GM12878 (cell line): ENCODE measurements at regions not wholly inside any gene's neighbourhood (a gene's known extent, or its start where the extent isn't known, plus 50 kb on each side); places are given as distances from the start of the nearest gene placed in this dataset.

ENCODE experiments used
- ATAC-seq: fragments of 200-7000 bp; cut with Tn5 transposase; 3 replicates; pipeline ENCODE4 v1.9.1; 2020; ENCODE audit warnings: mild to moderate bottlenecking, moderate library complexity
- BruUV-seq: library from RNA; stranded (reverse); fragments of 400-500 nt; replicated peaks from 2 replicates; lab custom pipeline; 2021; lab: Mats Ljungman, UMichigan
- CTCF ChIA-PET: fragments of 300-600 bp; sonication (Branson Sonifier 250); formaldehyde crosslinking; extraction: SDS; loops from one replicate; lab custom pipeline; 2021; ENCODE audit warnings: inconsistent platforms; lab: Yijun Ruan, JAX
- POLR2A ChIA-PET: fragments of 350-600 bp; formaldehyde crosslinking; extraction: SDS; loops from one replicate; lab custom pipeline; 2021; ENCODE audit warnings: inconsistent platforms; lab: Charles Lee
- RAD21 ChIA-PET: fragments of 300-600 bp; sonication (Branson Sonifier 250); formaldehyde crosslinking; loops from one replicate; lab custom pipeline; 2023; ENCODE audit warnings: antibody characterized with exemption; ENCODE audit not compliant: unreplicated experiment; lab: Charles Lee
- SMC1A ChIA-PET: fragments of 300-600 bp; sonication (Branson Sonifier 250); formaldehyde crosslinking; loops from one replicate; lab custom pipeline; 2023; ENCODE audit not compliant: unreplicated experiment, uncharacterized antibody; lab: Charles Lee
- DNase-seq: peaks from one replicate; pipeline ENCODE4 v3.0.0-alpha.2; 2011; ENCODE audit warnings: low read depth, low spot score
- FAIRE-seq: peaks from 3 replicates; lab custom pipeline; 2011; peaks lifted over from hg19 to GRCh38; lab: Jason Lieb, UNC
- H2AFZ ChIP-seq: 2 replicates; pipeline ENCODE4 v1.6.0; 2011; ENCODE audit warnings: low read depth, low read length, control low read depth; ENCODE audit not compliant: control insufficient read depth
- H3K27ac ChIP-seq: 2 replicates; pipeline ENCODE4 v1.5.1; 2011; ENCODE audit warnings: control low read depth; ENCODE audit not compliant: control insufficient read depth, insufficient read depth
- H3K27me3 ChIP-seq, 2 experiments: replicated peaks in 1 of 2; 2 replicates each; pipeline versions ENCODE4 v1.6.0 to v1.6.1; 2011; ENCODE audit warnings: low read length in 1 of 2; ENCODE audit not compliant: control insufficient read depth in 2 of 2, insufficient read depth in 2 of 2
- H3K36me3 ChIP-seq, 2 experiments: 2 replicates each; pipeline ENCODE4 v1.5.1; 2011; ENCODE audit warnings: low read length in 1 of 2; ENCODE audit not compliant: control insufficient read depth in 2 of 2, insufficient read depth in 2 of 2
- H3K4me1 ChIP-seq: 2 replicates; pipeline ENCODE4 v1.6.1; 2011; ENCODE audit warnings: mild to moderate bottlenecking, low read length, moderate library complexity, mixed read lengths; ENCODE audit not compliant: control insufficient read depth, insufficient read depth
- H3K4me2 ChIP-seq: 2 replicates; pipeline ENCODE4 v1.6.0; 2011; ENCODE audit warnings: control low read depth; ENCODE audit not compliant: control insufficient read depth, insufficient read depth
- H3K4me3 ChIP-seq: fragments of 200-600 bp; sonication (generic); 2 replicates; pipeline ENCODE4 v1.5.1; 2016
- H3K79me2 ChIP-seq: 2 replicates; pipeline ENCODE4 v1.6.0; 2011; ENCODE audit warnings: low read length; ENCODE audit not compliant: control insufficient read depth, insufficient read depth
- H3K9ac ChIP-seq: 2 replicates; pipeline ENCODE4 v1.8.0; 2011; ENCODE audit warnings: low read length, control low read depth, mixed read lengths; ENCODE audit not compliant: control insufficient read depth, insufficient read depth
- H3K9me3 ChIP-seq: replicated peaks from 3 replicates; pipeline ENCODE4 v1.5.1; 2011; ENCODE audit warnings: mild to moderate bottlenecking, low read length; ENCODE audit not compliant: control insufficient read depth, insufficient read depth
- H4K20me1 ChIP-seq: 2 replicates; pipeline ENCODE4 v1.6.0; 2011; ENCODE audit not compliant: control insufficient read depth, insufficient read depth
- E4F1 ChIP-seq: fragments of 450-650 bp; IDR thresholded peaks from 2 replicates; pipeline ENCODE4 v1.6.1; 2018; ENCODE audit warnings: borderline replicate concordance, mild to moderate bottlenecking; ENCODE audit not compliant: partially characterized antibody
- EED ChIP-seq: sonication (generic); IDR thresholded peaks from 2 replicates; pipeline ENCODE4 v1.6.1; 2016; ENCODE audit warnings: antibody characterized with exemption, low read depth
- HCFC1 ChIP-seq: fragments of 150-350 bp; IDR thresholded peaks from 2 replicates; pipeline ENCODE4 v1.6.1; 2014; ENCODE audit warnings: low read length
- KDM1A ChIP-seq: fragments of 200-600 bp; sonication (generic); IDR thresholded peaks from 2 replicates; pipeline ENCODE4 v1.6.1; 2016; ENCODE audit warnings: borderline replicate concordance
- PAX8 ChIP-seq: fragments of 450-650 bp; IDR thresholded peaks from 2 replicates; pipeline ENCODE4 v1.6.1; 2017; ENCODE audit warnings: mild to moderate bottlenecking, moderate library complexity
- SP1 ChIP-seq: IDR thresholded peaks from one replicate; pipeline ENCODE4 v1.6.1; 2011; ENCODE audit warnings: low read depth, low read length
- ZBED1 ChIP-seq: IDR thresholded peaks from 2 replicates; pipeline ENCODE4 v1.6.1; 2016; ENCODE audit warnings: borderline replicate concordance
- ZNF384 ChIP-seq: IDR thresholded peaks from 2 replicates; pipeline ENCODE4 v1.6.1; 2012; ENCODE audit warnings: low read depth, mild to moderate bottlenecking, low read length, improper control_type of control experiment, borderline replicate concordance
- WGBS: methylation state at CpG from one replicate; pipeline ENCODE4 v1.1.6; 2016; ENCODE audit warnings: low lambda C conversion rate; ENCODE audit not compliant: insufficient replicate concordance, insufficient coverage; ENCODE audit errors: missing lambda C conversion rate; 5-methylcytosine and 5-hydroxymethylcytosine counted together
- in situ Hi-C: fragments of 300-500 bp; cut with MboI; formaldehyde crosslinking; loops from 9 replicates; pipeline ENCODE4 v1.14.3; 2018; ENCODE audit warnings: mixed read lengths
- intact Hi-C: fragments of 100-400 bp; cut with micrococcal nuclease; formaldehyde crosslinking; loops from one replicate; pipeline ENCODE4 v1.14.2; 2022; ENCODE audit not compliant: unreplicated experiment
- TF ChIP-seq, protein P1 (sequence below), 3 experiments: IDR thresholded peaks in 2 of 3; conservative IDR thresholded peaks in 1 of 3; 2 replicates each; pipeline ENCODE4 v1.5.1; 2011; ENCODE audit warnings: low read depth in 3 of 3, low read length in 3 of 3, mild to moderate bottlenecking in 3 of 3, control low read depth in 2 of 3, moderate library complexity in 2 of 3, inconsistent platforms in 1 of 3, mixed read lengths in 1 of 3; ENCODE audit not compliant: control insufficient read depth in 2 of 3, insufficient read depth in 1 of 3; ENCODE audit errors: extremely low read depth in 1 of 3

DNA sequence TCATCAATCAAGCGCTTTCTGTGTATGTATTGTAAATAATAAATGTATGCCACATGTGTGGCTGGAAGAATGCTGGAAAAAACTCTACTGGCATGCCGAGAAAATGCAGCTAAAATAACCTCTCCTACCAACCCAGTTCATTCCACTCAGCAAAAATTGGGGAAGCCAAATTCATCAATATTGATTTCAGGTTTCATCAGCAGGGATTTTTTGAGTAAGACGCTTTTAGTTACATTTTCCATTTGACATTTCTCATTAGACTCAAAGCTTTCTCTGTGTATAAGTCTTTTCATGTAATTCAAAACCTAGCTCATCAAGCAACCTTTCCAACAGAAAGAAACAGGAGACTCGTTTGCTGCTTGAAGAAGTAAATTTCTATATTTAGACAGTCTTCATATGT lies 338.1 kb downstream of the DMRT2 start (continued):
- TF ChIP-seq KDM1A (no peak), E4F1 (no peak), ZNF384 (no peak), PAX8 (no peak), SP1 (no peak), HCFC1 (no peak), ZBED1 (no peak)
- TF ChIP-seq, all 136 proteins: peak for 0

GRCh38 chr9:1400983-1401382 lies 350.8 kb downstream of the DMRT2 start:
- Histone ChIP-seq H3K4me2 (no peak overlapping the region), H3K4me1 (no peaks in the 10 kb centered on the region), H3K36me3 (no peaks in the 10 kb centered on the region), H3K9ac (no peak overlapping the region), H4K20me1 (no peaks in the 10 kb centered on the region), H3K4me3 (no peak overlapping the region), H3K27ac (no peak overlapping the region), H3K79me2 (no peaks in the 10 kb centered on the region), H2AFZ (no peak overlapping the region), H3K9me3 (no peaks in the 10 kb centered on the region), H3K27me3 (no peaks in the 10 kb centered on the region)
- in situ Hi-C loops, result no loop called here
- 4% methylated on average over 5 of the region's 5 CpGs for WGBS
- DNase-seq, result no peak
- peak; percentile 67 for ATAC-seq
- TF ChIP-seq, protein P1, sequence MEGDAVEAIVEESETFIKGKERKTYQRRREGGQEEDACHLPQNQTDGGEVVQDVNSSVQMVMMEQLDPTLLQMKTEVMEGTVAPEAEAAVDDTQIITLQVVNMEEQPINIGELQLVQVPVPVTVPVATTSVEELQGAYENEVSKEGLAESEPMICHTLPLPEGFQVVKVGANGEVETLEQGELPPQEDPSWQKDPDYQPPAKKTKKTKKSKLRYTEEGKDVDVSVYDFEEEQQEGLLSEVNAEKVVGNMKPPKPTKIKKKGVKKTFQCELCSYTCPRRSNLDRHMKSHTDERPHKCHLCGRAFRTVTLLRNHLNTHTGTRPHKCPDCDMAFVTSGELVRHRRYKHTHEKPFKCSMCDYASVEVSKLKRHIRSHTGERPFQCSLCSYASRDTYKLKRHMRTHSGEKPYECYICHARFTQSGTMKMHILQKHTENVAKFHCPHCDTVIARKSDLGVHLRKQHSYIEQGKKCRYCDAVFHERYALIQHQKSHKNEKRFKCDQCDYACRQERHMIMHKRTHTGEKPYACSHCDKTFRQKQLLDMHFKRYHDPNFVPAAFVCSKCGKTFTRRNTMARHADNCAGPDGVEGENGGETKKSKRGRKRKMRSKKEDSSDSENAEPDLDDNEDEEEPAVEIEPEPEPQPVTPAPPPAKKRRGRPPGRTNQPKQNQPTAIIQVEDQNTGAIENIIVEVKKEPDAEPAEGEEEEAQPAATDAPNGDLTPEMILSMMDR (IDR thresholded peaks at IDR 0.05 in 2 of 3, conservative IDR thresholded peaks at IDR 0.05 in 1 of 3; ENCODE audit: control insufficient read depth in 2 of 3, extremely low read depth in 1 of 3, insufficient read depth in 1 of 3, low read depth in 3 of 3, low read length in 3 of 3), result peak in 1 of 3 experiments; percentile 26; a peak in 2 of 6 replicates
- TF ChIP-seq EED, result no peak
- ChIA-PET SMC1A (interaction anchor here (0.6 to 3.6 kb wide), 38 partner anchors 10 to 509 kb away, joined by 3 to 28 read pairs (median 4); no protein-coding TSS in a partner anchor), CTCF (interaction anchor here (0.7 to 3.8 kb wide), 25 partner anchors 11 to 956 kb away, joined by 3 to 33 read pairs (median 4); no protein-coding TSS in a partner anchor), RAD21 (interaction anchor here (0.5 to 3.0 kb wide), 22 partner anchors 10 to 1017 kb away, joined by 3 to 20 read pairs (median 4); no protein-coding TSS in a partner anchor), POLR2A (interaction anchor here (0.7 to 0.9 kb wide), 3 partner anchors 16 to 385 kb away, joined by 3 read pairs; no protein-coding TSS in a partner anchor)
- FAIRE-seq, result no peak
- intact Hi-C loops, result no loop called here
- no TSS peak for BruUV-seq
